SK-N-MC (cell line): ENCODE measurements at regions not wholly inside any gene's neighbourhood (a gene's known extent, or its start where the extent isn't known, plus 50 kb on each side); places are given as distances from the start of the nearest gene placed in this dataset.

Experiments
- EZH2 ChIP-seq: fragments of 200-600 bp; sonication (generic); IDR thresholded peaks from one replicate; pipeline ENCODE4 v1.6.1; 2017; ENCODE audit warnings: antibody characterized with exemption
- POLR2AphosphoS5 ChIP-seq: IDR thresholded peaks from 2 replicates; pipeline ENCODE4 v1.6.1; 2012; ENCODE audit warnings: mild to moderate bottlenecking, low read depth, low read length, borderline replicate concordance

GRCh38 chr7:156092307-156092706 is 280.0 kb upstream of the SHH start:
- TF ChIP-seq EZH2: no peak
- TF ChIP-seq POLR2AphosphoS5: no peak
